ENCODE measurements at regions not wholly inside any gene's neighbourhood (a gene's known extent, or its start where the extent isn't known, plus 50 kb on each side); places are given as distances from the start of the nearest gene placed in this dataset.

DNA sequence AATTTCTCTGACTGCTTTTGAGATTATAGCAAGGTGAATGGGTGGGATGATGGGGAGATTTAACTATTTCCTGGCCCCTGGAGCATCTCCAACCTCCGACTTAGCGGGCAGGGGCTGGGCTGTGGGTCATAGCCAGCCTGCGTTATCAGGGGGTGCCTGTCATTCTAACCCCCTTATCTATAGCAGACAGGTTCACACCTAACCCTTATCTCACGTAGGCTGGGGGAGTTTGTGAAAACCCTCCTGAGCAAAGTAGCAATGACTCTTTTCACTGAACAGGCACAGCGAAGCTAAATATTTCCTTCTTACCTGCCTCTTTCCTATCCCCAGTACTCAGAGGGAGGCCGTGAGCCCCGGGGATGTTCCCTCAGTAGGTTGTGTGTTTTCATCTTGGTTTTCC, 511.4 kb upstream of the B3GAT1 start:
- TF ChIP-seq PHF21A (IDR thresholded peaks at IDR 0.05; ENCODE audit: borderline replicate concordance, low read depth) (no peak), RBBP5 (IDR thresholded peaks at IDR 0.05; ENCODE audit: borderline replicate concordance, insufficient read depth, low read length, poor library complexity, severe bottlenecking) (no peak), TEAD4 (IDR thresholded peaks at IDR 0.05; ENCODE audit: low read length) (peak; percentile 31; the same call in 1 of the 2 replicates), TEAD4 (CRISPR knock-in tag; IDR thresholded peaks at IDR 0.05; ENCODE audit: borderline replicate concordance) (no peak), EZH2 (IDR thresholded peaks at IDR 0.05; ENCODE audit: borderline replicate concordance, low read depth, low read length) (no peak), TCF7L2 (IDR thresholded peaks at IDR 0.05; ENCODE audit: low read depth, low read length) (no peak), SAFB2 (IDR thresholded peaks at IDR 0.05; ENCODE audit: borderline replicate concordance, low read depth, low read length, severe bottlenecking) (no peak), ZNF253 (CRISPR knock-in tag; conservative IDR thresholded peaks at IDR 0.05) (no peak)
- TF ChIP-seq, protein P1, sequence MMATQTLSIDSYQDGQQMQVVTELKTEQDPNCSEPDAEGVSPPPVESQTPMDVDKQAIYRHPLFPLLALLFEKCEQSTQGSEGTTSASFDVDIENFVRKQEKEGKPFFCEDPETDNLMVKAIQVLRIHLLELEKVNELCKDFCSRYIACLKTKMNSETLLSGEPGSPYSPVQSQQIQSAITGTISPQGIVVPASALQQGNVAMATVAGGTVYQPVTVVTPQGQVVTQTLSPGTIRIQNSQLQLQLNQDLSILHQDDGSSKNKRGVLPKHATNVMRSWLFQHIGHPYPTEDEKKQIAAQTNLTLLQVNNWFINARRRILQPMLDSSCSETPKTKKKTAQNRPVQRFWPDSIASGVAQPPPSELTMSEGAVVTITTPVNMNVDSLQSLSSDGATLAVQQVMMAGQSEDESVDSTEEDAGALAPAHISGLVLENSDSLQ (IDR thresholded peaks at IDR 0.05), result no peak
- TF ChIP-seq, protein P2, sequence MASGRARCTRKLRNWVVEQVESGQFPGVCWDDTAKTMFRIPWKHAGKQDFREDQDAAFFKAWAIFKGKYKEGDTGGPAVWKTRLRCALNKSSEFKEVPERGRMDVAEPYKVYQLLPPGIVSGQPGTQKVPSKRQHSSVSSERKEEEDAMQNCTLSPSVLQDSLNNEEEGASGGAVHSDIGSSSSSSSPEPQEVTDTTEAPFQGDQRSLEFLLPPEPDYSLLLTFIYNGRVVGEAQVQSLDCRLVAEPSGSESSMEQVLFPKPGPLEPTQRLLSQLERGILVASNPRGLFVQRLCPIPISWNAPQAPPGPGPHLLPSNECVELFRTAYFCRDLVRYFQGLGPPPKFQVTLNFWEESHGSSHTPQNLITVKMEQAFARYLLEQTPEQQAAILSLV (tag; IDR thresholded peaks at IDR 0.05), result no peak
